ENCODE measurements at regions not wholly inside any gene's neighbourhood (a gene's known extent, or its start where the extent isn't known, plus 50 kb on each side); places are given as distances from the start of the nearest gene placed in this dataset.

DNA sequence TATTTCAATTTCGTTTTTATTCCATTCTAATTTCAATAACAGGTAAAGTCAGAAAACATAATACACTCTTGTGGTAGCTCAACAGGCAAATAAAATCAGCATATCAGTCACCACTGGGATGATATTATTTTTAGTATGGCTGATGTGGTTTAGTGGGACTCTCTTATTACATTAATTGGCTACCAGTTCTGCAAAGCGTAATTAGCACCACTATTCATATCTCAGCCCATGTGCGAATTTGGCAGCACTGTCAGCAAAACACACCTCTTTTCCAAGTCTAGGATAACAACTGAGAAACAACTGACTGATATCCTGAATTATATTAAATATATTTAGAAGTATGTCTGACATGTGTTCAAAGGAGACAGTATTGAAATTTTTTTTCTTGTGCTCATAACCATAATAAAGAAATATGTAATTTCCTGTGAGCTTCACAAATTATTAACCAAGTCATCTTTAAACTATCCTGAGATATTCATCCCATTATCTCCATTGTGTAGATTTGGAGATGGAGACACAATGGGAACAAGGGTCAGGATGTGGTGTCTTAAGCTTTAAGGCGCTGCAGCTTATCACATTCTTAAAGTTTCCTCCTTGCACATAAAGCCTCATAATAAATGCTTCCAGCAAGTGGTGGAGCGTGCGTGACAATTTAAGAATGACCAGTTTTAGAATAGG lies 212.4 kb downstream of the TLE1 start:
- no peak for TF ChIP-seq CTCF (IDR thresholded peaks at IDR 0.05; ENCODE audit: insufficient read depth, low read length, missing control alignments)
- H3K4me3 ChIP-seq (ENCODE audit: low read depth, low read length) = no peak overlapping the region
- ChIA-PET POLR2A (no interaction called here), CTCF (interaction anchor here (1.0 kb wide), 1 partner anchor 1130 kb away, joined by 3 read pairs; no protein-coding TSS in a partner anchor)
- DNase-seq (ENCODE audit: low read depth, low spot score) = no peak

DNA sequence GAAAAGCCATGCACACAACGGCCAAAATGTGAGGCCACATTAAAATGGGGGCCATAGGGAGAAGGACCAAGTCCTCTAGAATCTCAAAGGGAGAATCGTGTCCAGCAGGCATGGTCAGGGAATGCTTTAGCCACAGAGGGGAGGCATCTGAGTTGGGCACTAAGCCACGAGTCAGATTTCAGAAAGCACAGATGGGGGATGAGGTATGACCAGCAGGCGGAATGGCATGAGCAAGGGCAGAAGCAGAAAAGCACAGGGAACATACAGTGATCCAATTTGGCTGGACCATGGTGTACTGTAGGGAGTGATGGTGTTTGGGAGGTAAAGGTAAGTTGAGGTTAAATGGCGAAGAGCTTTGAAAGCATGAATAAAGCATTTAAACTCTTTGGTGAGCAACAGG lies 214.6 kb downstream of the TLE1 start:
- H3K4me3 ChIP-seq (ENCODE audit: low read depth, low read length) = no peak overlapping the region
- DNase-seq (ENCODE audit: low read depth, low spot score) = no peak
- no peak for TF ChIP-seq CTCF (IDR thresholded peaks at IDR 0.05; ENCODE audit: insufficient read depth, low read length, missing control alignments)
- CTCF ChIA-PET = interaction anchor here (0.5 to 1.2 kb wide), 2 partner anchors 9 to 31 kb away, joined by 3 to 4 read pairs; no protein-coding TSS in a partner anchor
- POLR2A ChIA-PET = no interaction called here

DNA sequence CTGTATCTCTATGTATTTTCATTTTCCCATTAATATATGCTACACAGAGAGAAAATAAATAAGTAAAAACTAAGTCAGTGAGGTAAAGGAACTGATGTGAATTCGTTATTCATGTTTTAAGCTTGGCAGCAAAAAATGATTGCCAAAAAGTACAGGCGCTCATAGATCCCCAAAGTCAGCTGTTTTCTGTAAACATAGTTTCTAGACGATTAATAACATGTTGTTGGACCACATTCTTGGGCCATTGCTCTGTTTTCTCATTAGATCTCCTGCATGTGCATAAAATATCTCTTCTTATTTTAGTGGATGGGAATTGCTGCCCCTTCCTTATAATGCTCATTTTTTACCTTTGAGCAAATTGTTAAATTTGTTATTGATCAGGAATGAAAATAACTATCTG lies 215.2 kb downstream of the TLE1 start:
- DNase-seq (ENCODE audit: low read depth, low spot score) = no peak
- POLR2A ChIA-PET = no interaction called here
- TF ChIP-seq CTCF (IDR thresholded peaks at IDR 0.05; ENCODE audit: insufficient read depth, low read length, missing control alignments) = no peak
- CTCF ChIA-PET = interaction anchor here (1.2 kb wide), 1 partner anchor 11 kb away, joined by 3 read pairs; no protein-coding TSS in a partner anchor
- H3K4me3 ChIP-seq (ENCODE audit: low read depth, low read length) = no peak overlapping the region

GRCh38 chr9:81473708-81474107 lies 215.6 kb downstream of the TLE1 start:
- no peak for DNase-seq (ENCODE audit: low read depth, low spot score)
- TF ChIP-seq CTCF (IDR thresholded peaks at IDR 0.05; ENCODE audit: insufficient read depth, low read length, missing control alignments) = no peak
- CTCF ChIA-PET = interaction anchor here (1.2 kb wide), 1 partner anchor 10 kb away, joined by 3 read pairs; no protein-coding TSS in a partner anchor

DNA sequence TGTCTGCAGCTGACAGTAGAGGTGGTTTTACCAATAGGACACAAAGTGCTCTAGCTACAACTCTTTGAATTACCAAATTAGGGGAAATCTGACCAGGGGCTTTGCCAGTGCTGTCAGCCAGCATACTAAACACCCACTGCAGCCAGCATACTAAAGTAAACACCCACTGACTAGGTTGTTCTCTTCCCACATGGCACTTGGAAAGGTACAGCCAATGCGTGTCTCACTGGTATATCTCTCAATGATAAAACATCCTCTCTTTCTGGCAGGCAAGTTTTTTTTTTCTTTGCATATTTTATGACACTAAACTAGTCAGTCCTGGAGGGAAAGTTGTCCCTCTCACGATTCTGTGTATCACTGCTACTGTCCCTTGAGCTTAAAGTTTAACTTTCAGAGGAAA lies 216.1 kb downstream of the TLE1 start:
- no peak overlapping the region for H3K4me3 ChIP-seq (ENCODE audit: low read depth, low read length)
- DNase-seq (ENCODE audit: low read depth, low spot score) = no peak
- POLR2A ChIA-PET = no interaction called here
- no peak for TF ChIP-seq CTCF (IDR thresholded peaks at IDR 0.05; ENCODE audit: insufficient read depth, low read length, missing control alignments)
- CTCF ChIA-PET = interaction anchor here (1.2 kb wide), 1 partner anchor 10 kb away, joined by 3 read pairs; no protein-coding TSS in a partner anchor

More at GRCh38 chr9:81473708-81474107, 215.6 kb downstream of the TLE1 start:
- POLR2A ChIA-PET = no interaction called here
- no peak overlapping the region for H3K4me3 ChIP-seq (ENCODE audit: low read depth, low read length)

- H3K4me3 ChIP-seq (ENCODE audit: low read depth, low read length) = no peak overlapping the region
- no peak for TF ChIP-seq CTCF (IDR thresholded peaks at IDR 0.05; ENCODE audit: insufficient read depth, low read length, missing control alignments)
- ChIA-PET CTCF (interaction anchor here (1.2 kb wide), 1 partner anchor 9 kb away, joined by 3 read pairs; no protein-coding TSS in a partner anchor), POLR2A (no interaction called here)
- DNase-seq (ENCODE audit: low read depth, low spot score) = no peak
Observed at GRCh38 chr9:81472701-81473100, 216.6 kb downstream of the TLE1 start.
